ENCODE measurements at regions not wholly inside any gene's neighbourhood (a gene's known extent, or its start where the extent isn't known, plus 50 kb on each side); places are given as distances from the start of the nearest gene placed in this dataset.

DNA sequence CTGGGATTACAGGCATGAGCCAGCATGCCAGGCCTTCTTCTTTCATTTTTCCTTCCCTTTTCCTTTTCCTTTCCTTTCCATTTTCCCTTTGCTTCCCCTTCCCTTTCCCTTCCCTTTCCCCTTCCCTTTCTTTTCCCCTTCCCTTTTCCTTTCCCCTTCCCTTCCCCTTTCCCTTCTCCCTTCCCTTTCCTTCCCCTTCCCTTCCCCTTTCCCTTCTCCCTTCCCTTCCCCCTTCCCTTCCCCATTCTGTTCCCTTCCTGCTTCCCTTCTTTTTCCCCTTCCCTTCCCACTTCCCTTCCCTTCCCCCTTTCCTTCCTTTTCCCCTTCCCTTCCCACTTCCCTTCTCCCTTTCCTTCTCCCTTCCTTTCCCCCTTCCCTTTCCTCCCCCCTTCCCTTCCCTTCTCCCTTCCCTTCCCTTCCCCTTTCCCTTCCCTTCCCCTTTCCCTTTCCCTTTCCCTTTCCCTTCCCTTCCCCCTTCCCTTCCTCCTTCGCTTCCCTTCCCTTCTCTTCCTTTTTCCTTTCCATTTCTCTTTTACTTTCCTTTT, 712.2 kb upstream of the POM121L12 start:
- H3K9ac ChIP-seq (ENCODE audit: low read length) = no peak overlapping the region
- H3K27ac ChIP-seq (ENCODE audit: low read length, poor library complexity, severe bottlenecking) = no peak overlapping the region
- no peak overlapping the region for H2BK15ac ChIP-seq (ENCODE audit: low read depth, poor library complexity, severe bottlenecking)
- H3K4ac ChIP-seq (ENCODE audit: low read depth in 1 of 2, low read length in 2 of 2) = no peak overlapping the region
- H3K4me2 ChIP-seq (ENCODE audit: low read length, poor library complexity, severe bottlenecking) = no peak overlapping the region
- no peaks in the 10 kb centered on the region for H3K36me3 ChIP-seq (ENCODE audit: control insufficient read depth in 1 of 2, insufficient read depth in 2 of 2, low read depth in 1 of 2, low read length in 2 of 2)
- no peak overlapping the region for H3K18ac ChIP-seq (ENCODE audit: low read depth in 1 of 2, low read length in 2 of 2)
- no peak overlapping the region for H2AFZ ChIP-seq (ENCODE audit: low read depth, low read length)
- 88% methylated on average over 1 of the region's 1 CpG for WGBS
- H3K23ac ChIP-seq (ENCODE audit: low read length in 2 of 2) = no peak overlapping the region
- no peak overlapping the region for H4K91ac ChIP-seq (ENCODE audit: low read length)
- H3K4me1 ChIP-seq (ENCODE audit: control insufficient read depth, insufficient read depth, low read depth, low read length) = no peaks in the 10 kb centered on the region
- no peak overlapping the region for H4K8ac ChIP-seq (ENCODE audit: low read length)
- no peak overlapping the region for H2BK5ac ChIP-seq (ENCODE audit: low read depth, low read length, poor library complexity, severe bottlenecking)
- H2BK12ac ChIP-seq (ENCODE audit: low read length in 2 of 2) = no peak overlapping the region
- H3K9me3 ChIP-seq (ENCODE audit: control insufficient read depth, low read length) = peaks cover 29% of the 10 kb centered on the region
- H3K4me3 ChIP-seq (ENCODE audit: insufficient read depth in 1 of 2, low read depth in 1 of 2, low read length in 2 of 2) = no peak overlapping the region
- no peak overlapping the region for H2AK5ac ChIP-seq (ENCODE audit: low read length, severe bottlenecking)
- H3K27me3 ChIP-seq (ENCODE audit: control insufficient read depth in 1 of 2, insufficient read depth in 1 of 2, low read length in 2 of 2) = no peaks in the 10 kb centered on the region
- DNase-seq = no peak
- no peak overlapping the region for H2BK120ac ChIP-seq (ENCODE audit: low read depth, low read length)
- no peaks in the 10 kb centered on the region for H3K79me1 ChIP-seq (replicated peaks; ENCODE audit: low read length, poor library complexity, severe bottlenecking)
- H3K14ac ChIP-seq (ENCODE audit: low read length in 2 of 2) = no peak overlapping the region

DNA sequence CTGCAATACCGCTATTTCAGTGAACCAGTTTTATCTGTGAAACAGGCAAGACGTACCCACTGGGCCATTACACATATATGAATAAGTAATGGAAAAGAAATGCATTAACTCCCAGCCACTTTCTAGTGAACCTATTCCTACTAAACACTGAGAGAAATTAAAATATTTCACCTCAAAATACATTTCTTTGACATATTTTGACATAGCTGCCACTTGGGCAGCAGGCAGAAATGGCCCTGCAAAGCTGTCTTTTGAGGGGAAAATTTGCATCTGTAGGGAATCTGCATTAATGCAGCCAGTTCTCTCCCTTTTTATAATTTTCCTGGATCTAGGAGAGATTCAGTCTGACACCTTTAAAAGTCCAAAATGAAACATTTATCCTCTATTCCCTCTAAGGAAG, 714.8 kb upstream of the POM121L12 start:
- H3K27ac ChIP-seq (ENCODE audit: low read length, poor library complexity, severe bottlenecking) = no peak overlapping the region
- no peak overlapping the region for H2BK120ac ChIP-seq (ENCODE audit: low read depth, low read length)
- peaks cover 21% of the 10 kb centered on the region for H3K9me3 ChIP-seq (ENCODE audit: control insufficient read depth, low read length)
- H4K8ac ChIP-seq (ENCODE audit: low read length) = no peak overlapping the region
- H2BK15ac ChIP-seq (ENCODE audit: low read depth, poor library complexity, severe bottlenecking) = no peak overlapping the region
- no peaks in the 10 kb centered on the region for H3K79me1 ChIP-seq (replicated peaks; ENCODE audit: low read length, poor library complexity, severe bottlenecking)
- H3K4me1 ChIP-seq (ENCODE audit: control insufficient read depth, insufficient read depth, low read depth, low read length) = no peaks in the 10 kb centered on the region
- no peak overlapping the region for H3K4me2 ChIP-seq (ENCODE audit: low read length, poor library complexity, severe bottlenecking)
- WGBS = 80% methylated on average over 1 of the region's 2 CpGs
- H2AK5ac ChIP-seq (ENCODE audit: low read length, severe bottlenecking) = no peak overlapping the region
- no peaks in the 10 kb centered on the region for H3K36me3 ChIP-seq (ENCODE audit: control insufficient read depth in 1 of 2, insufficient read depth in 2 of 2, low read depth in 1 of 2, low read length in 2 of 2)
- H3K27me3 ChIP-seq (ENCODE audit: control insufficient read depth in 1 of 2, insufficient read depth in 1 of 2, low read length in 2 of 2) = no peaks in the 10 kb centered on the region
- H2AFZ ChIP-seq (ENCODE audit: low read depth, low read length) = no peak overlapping the region
- no peak overlapping the region for H3K23ac ChIP-seq (ENCODE audit: low read length in 2 of 2)
- H3K4me3 ChIP-seq (ENCODE audit: insufficient read depth in 1 of 2, low read depth in 1 of 2, low read length in 2 of 2) = no peak overlapping the region
- H2BK5ac ChIP-seq (ENCODE audit: low read depth, low read length, poor library complexity, severe bottlenecking) = no peak overlapping the region
- H3K18ac ChIP-seq (ENCODE audit: low read depth in 1 of 2, low read length in 2 of 2) = no peak overlapping the region
- no peak for DNase-seq
- no peak overlapping the region for H2BK12ac ChIP-seq (ENCODE audit: low read length in 2 of 2)
- H3K9ac ChIP-seq (ENCODE audit: low read length) = no peak overlapping the region
- H3K14ac ChIP-seq (ENCODE audit: low read length in 2 of 2) = no peak overlapping the region
- no peak overlapping the region for H4K91ac ChIP-seq (ENCODE audit: low read length)
- no peak overlapping the region for H3K4ac ChIP-seq (ENCODE audit: low read depth in 1 of 2, low read length in 2 of 2)

DNA sequence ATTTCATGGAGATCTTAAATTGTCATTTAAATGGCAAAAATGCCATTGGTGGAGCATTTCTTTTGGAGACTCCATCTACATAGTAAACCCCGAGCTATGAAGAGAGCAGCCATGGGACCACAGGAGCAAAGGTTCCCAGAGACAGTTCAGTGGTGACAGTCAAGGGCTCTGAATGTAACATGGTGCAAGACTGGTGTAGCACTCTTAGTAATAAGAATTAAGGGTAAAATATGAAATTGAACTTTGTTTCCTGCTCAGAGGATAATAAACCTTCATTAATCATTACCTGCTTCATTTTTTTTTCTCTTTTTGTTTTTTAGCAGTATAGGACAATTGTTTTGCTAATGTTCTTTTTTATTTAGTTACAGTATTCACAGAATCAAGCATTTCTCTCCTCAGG, 717.5 kb upstream of the POM121L12 start:
- Histone ChIP-seq H3K27ac (ENCODE audit: low read length, poor library complexity, severe bottlenecking) (no peak overlapping the region), H3K27me3 (ENCODE audit: control insufficient read depth in 1 of 2, insufficient read depth in 1 of 2, low read length in 2 of 2) (no peaks in the 10 kb centered on the region), H3K4me3 (ENCODE audit: insufficient read depth in 1 of 2, low read depth in 1 of 2, low read length in 2 of 2) (no peak overlapping the region), H3K4ac (ENCODE audit: low read depth in 1 of 2, low read length in 2 of 2) (no peak overlapping the region), H3K4me1 (ENCODE audit: control insufficient read depth, insufficient read depth, low read depth, low read length) (no peaks in the 10 kb centered on the region), H3K14ac (ENCODE audit: low read length in 2 of 2) (no peak overlapping the region), H2AFZ (ENCODE audit: low read depth, low read length) (no peak overlapping the region), H4K8ac (ENCODE audit: low read length) (no peak overlapping the region), H2BK15ac (ENCODE audit: low read depth, poor library complexity, severe bottlenecking) (no peak overlapping the region), H3K18ac (ENCODE audit: low read depth in 1 of 2, low read length in 2 of 2) (no peak overlapping the region), H2BK5ac (ENCODE audit: low read depth, low read length, poor library complexity, severe bottlenecking) (no peak overlapping the region), H3K9me3 (ENCODE audit: control insufficient read depth, low read length) (peaks cover 28% of the 10 kb centered on the region), H3K23ac (ENCODE audit: low read length in 2 of 2) (no peak overlapping the region), H3K4me2 (ENCODE audit: low read length, poor library complexity, severe bottlenecking) (no peak overlapping the region), H3K79me1 (replicated peaks; ENCODE audit: low read length, poor library complexity, severe bottlenecking) (no peaks in the 10 kb centered on the region), H3K9ac (ENCODE audit: low read length) (no peak overlapping the region), H3K36me3 (ENCODE audit: control insufficient read depth in 1 of 2, insufficient read depth in 2 of 2, low read depth in 1 of 2, low read length in 2 of 2) (no peaks in the 10 kb centered on the region), H2BK120ac (ENCODE audit: low read depth, low read length) (no peak overlapping the region), H2AK5ac (ENCODE audit: low read length, severe bottlenecking) (no peak overlapping the region), H4K91ac (ENCODE audit: low read length) (no peak overlapping the region), H2BK12ac (ENCODE audit: low read length in 2 of 2) (no peak overlapping the region)
- 88% methylated on average over 1 of the region's 1 CpG for WGBS
- no peak for DNase-seq

DNA sequence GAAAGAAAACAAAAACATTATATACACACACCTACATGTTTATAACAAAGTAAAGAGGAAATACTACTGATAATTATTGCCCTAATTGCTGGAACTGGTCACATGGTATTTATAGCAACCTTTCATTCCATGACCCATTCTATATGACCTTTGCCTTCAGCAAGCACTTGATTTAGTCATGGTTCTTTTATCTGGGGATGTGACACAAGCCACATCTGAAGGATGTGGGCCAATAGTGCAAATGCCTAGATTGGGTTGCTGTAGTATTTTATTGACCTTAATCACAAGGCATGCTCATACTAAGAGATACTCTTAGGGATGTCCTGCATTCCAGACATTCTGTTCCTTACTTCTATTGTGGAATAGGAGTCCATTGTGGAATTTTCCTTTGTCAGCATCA, 723.5 kb upstream of the POM121L12 start:
- no peaks in the 10 kb centered on the region for H3K36me3 ChIP-seq (ENCODE audit: control insufficient read depth in 1 of 2, insufficient read depth in 2 of 2, low read depth in 1 of 2, low read length in 2 of 2)
- no peak overlapping the region for H3K14ac ChIP-seq (ENCODE audit: low read length in 2 of 2)
- no peak overlapping the region for H4K91ac ChIP-seq (ENCODE audit: low read length)
- no peak overlapping the region for H3K4ac ChIP-seq (ENCODE audit: low read depth in 1 of 2, low read length in 2 of 2)
- no peak overlapping the region for H3K4me3 ChIP-seq (ENCODE audit: insufficient read depth in 1 of 2, low read depth in 1 of 2, low read length in 2 of 2)
- H2AFZ ChIP-seq (ENCODE audit: low read depth, low read length) = no peak overlapping the region
- H3K9me3 ChIP-seq (ENCODE audit: control insufficient read depth, low read length) = peaks cover 19% of the 10 kb centered on the region
- no peak for DNase-seq
- H4K8ac ChIP-seq (ENCODE audit: low read length) = no peak overlapping the region
- H3K4me2 ChIP-seq (ENCODE audit: low read length, poor library complexity, severe bottlenecking) = no peak overlapping the region
- H3K27ac ChIP-seq (ENCODE audit: low read length, poor library complexity, severe bottlenecking) = no peak overlapping the region
- H3K79me1 ChIP-seq (replicated peaks; ENCODE audit: low read length, poor library complexity, severe bottlenecking) = no peaks in the 10 kb centered on the region
- H2BK12ac ChIP-seq (ENCODE audit: low read length in 2 of 2) = no peak overlapping the region
- no peak overlapping the region for H2BK5ac ChIP-seq (ENCODE audit: low read depth, low read length, poor library complexity, severe bottlenecking)
- H2BK120ac ChIP-seq (ENCODE audit: low read depth, low read length) = no peak overlapping the region
- H2AK5ac ChIP-seq (ENCODE audit: low read length, severe bottlenecking) = no peak overlapping the region
- no peak overlapping the region for H3K9ac ChIP-seq (ENCODE audit: low read length)
- H3K23ac ChIP-seq (ENCODE audit: low read length in 2 of 2) = no peak overlapping the region
- no peak overlapping the region for H2BK15ac ChIP-seq (ENCODE audit: low read depth, poor library complexity, severe bottlenecking)
- no peaks in the 10 kb centered on the region for H3K27me3 ChIP-seq (ENCODE audit: control insufficient read depth in 1 of 2, insufficient read depth in 1 of 2, low read length in 2 of 2)
- H3K18ac ChIP-seq (ENCODE audit: low read depth in 1 of 2, low read length in 2 of 2) = no peak overlapping the region
- H3K4me1 ChIP-seq (ENCODE audit: control insufficient read depth, insufficient read depth, low read depth, low read length) = no peaks in the 10 kb centered on the region

Data from mesenchymal stem cell (in vitro differentiated cells and primary cell).